Right lobe of liver (tissue), 4 donors: ENCODE measurements at regions not wholly inside any gene's neighbourhood (a gene's known extent, or its start where the extent isn't known, plus 50 kb on each side); places are given as distances from the start of the nearest gene placed in this dataset.

ENCODE experiments used
- CTCF ChIP-seq, 4 donors: fragments of 200-600 bp in 3 of 4; fragments of 450-650 bp in 1 of 4; IDR thresholded peaks; one replicate each; pipeline versions ENCODE4 v1.5.1 to v1.8.0; 2016 to 2022; ENCODE audit warnings: antibody characterized with exemption in 4 of 4, mild to moderate bottlenecking in 2 of 4
- POLR2A ChIP-seq: fragments of 450-650 bp; IDR thresholded peaks from one replicate; pipeline ENCODE4 v1.6.1; 2017; ENCODE audit warnings: antibody characterized with exemption, mild to moderate bottlenecking
- donor health status: DM: no; HTN: no; CAD: no.
- donor health status: DM: no; HTN: no; CAD: no.
- donor health status: DM: no; HTN: yes; CAD: no.

DNA sequence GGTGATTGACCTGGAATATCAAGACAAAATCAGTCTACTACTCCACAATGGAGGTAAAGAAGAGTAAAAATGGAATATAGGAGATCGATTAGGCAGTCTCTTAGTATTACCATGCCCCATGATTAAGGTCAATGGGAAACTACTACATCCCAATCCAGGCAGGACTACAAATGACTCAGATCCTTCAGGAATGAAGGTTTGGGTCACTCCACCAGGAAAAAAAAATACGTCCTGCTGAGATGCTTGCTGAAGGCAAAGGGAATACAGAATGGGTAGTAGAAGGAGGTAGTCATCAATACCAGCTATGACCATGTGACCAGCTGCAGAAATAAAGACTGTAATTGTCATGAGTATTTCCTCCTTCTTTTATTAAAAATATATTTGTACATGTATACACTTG, 103.4 kb upstream of the NPAS2 start:
- no peak for TF ChIP-seq CTCF (IDR thresholded peaks at IDR 0.05)
- no peak for TF ChIP-seq POLR2A
